ENCODE measurements at regions not wholly inside any gene's neighbourhood (a gene's known extent, or its start where the extent isn't known, plus 50 kb on each side); places are given as distances from the start of the nearest gene placed in this dataset.

- TF ChIP-seq POLR2AphosphoS5 (IDR thresholded peaks at IDR 0.05) (no peak), POLR2A (IDR thresholded peaks at IDR 0.05) (no peak)
- TF ChIP-seq, protein P1, sequence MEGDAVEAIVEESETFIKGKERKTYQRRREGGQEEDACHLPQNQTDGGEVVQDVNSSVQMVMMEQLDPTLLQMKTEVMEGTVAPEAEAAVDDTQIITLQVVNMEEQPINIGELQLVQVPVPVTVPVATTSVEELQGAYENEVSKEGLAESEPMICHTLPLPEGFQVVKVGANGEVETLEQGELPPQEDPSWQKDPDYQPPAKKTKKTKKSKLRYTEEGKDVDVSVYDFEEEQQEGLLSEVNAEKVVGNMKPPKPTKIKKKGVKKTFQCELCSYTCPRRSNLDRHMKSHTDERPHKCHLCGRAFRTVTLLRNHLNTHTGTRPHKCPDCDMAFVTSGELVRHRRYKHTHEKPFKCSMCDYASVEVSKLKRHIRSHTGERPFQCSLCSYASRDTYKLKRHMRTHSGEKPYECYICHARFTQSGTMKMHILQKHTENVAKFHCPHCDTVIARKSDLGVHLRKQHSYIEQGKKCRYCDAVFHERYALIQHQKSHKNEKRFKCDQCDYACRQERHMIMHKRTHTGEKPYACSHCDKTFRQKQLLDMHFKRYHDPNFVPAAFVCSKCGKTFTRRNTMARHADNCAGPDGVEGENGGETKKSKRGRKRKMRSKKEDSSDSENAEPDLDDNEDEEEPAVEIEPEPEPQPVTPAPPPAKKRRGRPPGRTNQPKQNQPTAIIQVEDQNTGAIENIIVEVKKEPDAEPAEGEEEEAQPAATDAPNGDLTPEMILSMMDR (IDR thresholded peaks at IDR 0.05 in 8 of 11, conservative IDR thresholded peaks at IDR 0.05 in 3 of 11), result no peak
- no peak for DNase-seq
- Histone ChIP-seq H3K4me3 (no peak overlapping the region), H3K36me3 (no peaks in the 10 kb centered on the region), H3K27ac (no peak overlapping the region), H3K9me3 (no peaks in the 10 kb centered on the region), H3K4me1 (no peaks in the 10 kb centered on the region), H3K27me3 (replicated peaks in 1 of 7) (peaks cover 0 to under 1% (median 0%) of the 10 kb centered on the region in 7 donors)
- intact Hi-C loops (cut with DNase I; ENCODE audit: low total_unique reads), result no loop called here
- 80 to 90% (median 82%) methylated on average over 7 of the region's 7 CpGs for WGBS, 5 donors
Observed at GRCh38 chr15:93420477-93420876, 331.5 kb upstream of the RGMA start.

GRCh38 chr15:93420050-93420452 is 331.0 kb upstream of the RGMA start:
- intact Hi-C loops (cut with DNase I; ENCODE audit: low total_unique reads), result no loop called here
- H3K27ac ChIP-seq, result no peak overlapping the region
- H3K36me3 ChIP-seq, result no peaks in the 10 kb centered on the region
- no peak for TF ChIP-seq POLR2A (IDR thresholded peaks at IDR 0.05)
- TF ChIP-seq, protein P1 (IDR thresholded peaks at IDR 0.05 in 8 of 11, conservative IDR thresholded peaks at IDR 0.05 in 3 of 11), result no peak
- TF ChIP-seq POLR2AphosphoS5 (IDR thresholded peaks at IDR 0.05), result no peak
- H3K4me1 ChIP-seq, result no peaks in the 10 kb centered on the region
- H3K4me3 ChIP-seq, result no peak overlapping the region
- no peaks in the 10 kb centered on the region for H3K27me3 ChIP-seq (replicated peaks in 1 of 7)
- no peaks in the 10 kb centered on the region for H3K9me3 ChIP-seq
- DNase-seq, result no peak
- 50 to 94% (median 50%) methylated on average over 1 of the region's 1 CpG for WGBS, 5 donors

GRCh38 chr15:93418566-93418965 is 329.6 kb upstream of the RGMA start:
- no peaks in the 10 kb centered on the region for H3K4me1 ChIP-seq
- no peak for DNase-seq
- no peak overlapping the region for H3K4me3 ChIP-seq
- H3K27ac ChIP-seq, result no peak overlapping the region
- WGBS, 5 donors, result 77 to 93% (median 86%) methylated on average over 6 of the region's 6 CpGs
- no peaks in the 10 kb centered on the region for H3K9me3 ChIP-seq
- TF ChIP-seq, protein P1 (IDR thresholded peaks at IDR 0.05 in 8 of 11, conservative IDR thresholded peaks at IDR 0.05 in 3 of 11), result no peak
- TF ChIP-seq POLR2A (IDR thresholded peaks at IDR 0.05), result no peak
- TF ChIP-seq POLR2AphosphoS5 (IDR thresholded peaks at IDR 0.05), result no peak
- no peaks in the 10 kb centered on the region for H3K27me3 ChIP-seq (replicated peaks in 1 of 7)
- intact Hi-C loops (cut with DNase I; ENCODE audit: low total_unique reads), result no loop called here
- H3K36me3 ChIP-seq, result no peaks in the 10 kb centered on the region

- 52 to 67% (median 62%) methylated on average over 4 to 6 of the region's 6 CpGs for WGBS, 5 donors
- Histone ChIP-seq H3K9me3 (no peaks in the 10 kb centered on the region), H3K27ac (no peak overlapping the region), H3K27me3 (replicated peaks in 1 of 7) (no peaks in the 10 kb centered on the region), H3K4me1 (no peaks in the 10 kb centered on the region), H3K36me3 (no peaks in the 10 kb centered on the region), H3K4me3 (no peak overlapping the region)
- no peak for TF ChIP-seq POLR2AphosphoS5 (IDR thresholded peaks at IDR 0.05)
- TF ChIP-seq, protein P1 (IDR thresholded peaks at IDR 0.05 in 8 of 11, conservative IDR thresholded peaks at IDR 0.05 in 3 of 11), result no peak
- TF ChIP-seq POLR2A (IDR thresholded peaks at IDR 0.05), result no peak
- DNase-seq, result no peak
- intact Hi-C loops (cut with DNase I; ENCODE audit: low total_unique reads), result no loop called here
Observed at GRCh38 chr15:93417631-93418030, 328.6 kb upstream of the RGMA start.

All from spleen (tissue), 11 donors.